ENCODE measurements at regions not wholly inside any gene's neighbourhood (a gene's known extent, or its start where the extent isn't known, plus 50 kb on each side); places are given as distances from the start of the nearest gene placed in this dataset.
A peak's percentile ranks its signal among the peaks of the same experiment; 100 is the strongest.

DNA sequence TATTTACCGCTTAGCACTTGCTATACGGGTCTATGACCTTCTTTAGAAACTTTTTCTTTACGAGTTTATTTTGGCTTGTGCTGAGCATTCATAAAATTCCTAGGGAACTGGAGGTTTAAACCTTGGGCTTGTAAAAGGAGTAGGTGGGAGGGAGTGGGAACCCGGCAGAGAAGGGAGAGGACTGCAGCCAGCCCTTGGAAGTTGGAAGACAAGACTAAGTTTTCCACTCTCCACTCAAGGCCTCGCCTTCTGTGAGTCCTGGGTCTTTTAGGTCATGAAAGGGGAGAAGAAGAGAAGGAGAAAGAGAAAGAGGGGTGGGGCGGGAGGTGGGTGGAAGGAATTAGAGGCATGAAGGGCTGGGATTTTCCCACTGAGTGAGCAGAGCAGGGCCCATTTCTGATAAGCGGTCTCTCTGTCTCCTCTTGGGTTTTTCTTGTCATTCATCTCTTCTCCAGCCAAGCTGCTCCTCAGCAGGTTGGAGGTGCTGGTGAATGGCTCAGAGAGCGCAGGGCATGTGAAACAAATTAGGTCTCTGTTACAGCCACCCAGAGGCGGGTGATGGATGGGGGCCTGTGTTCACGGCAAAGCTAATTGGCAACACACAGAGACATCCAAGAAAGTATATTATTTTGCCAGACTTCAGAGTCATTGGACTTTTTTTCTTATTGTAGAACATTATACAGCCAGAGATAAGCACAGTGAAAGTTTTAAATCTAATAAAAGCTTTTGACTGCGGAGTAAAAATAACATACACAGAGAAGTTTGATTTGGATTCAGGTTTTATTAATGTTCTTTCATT lies 247.3 kb downstream of the FOXD2 start:
- Mint-ChIP-seq H3K4me1 (ENCODE audit: low read depth) (peaks cover 42% of the 10 kb centered on the region), H3K27ac (ENCODE audit: unreplicated experiment) (peak overlapping the region; percentile 95), H3K27me3 (ENCODE audit: low read depth) (peaks cover 15% of the 10 kb centered on the region), H3K36me3 (ENCODE audit: low read depth) (no peaks in the 10 kb centered on the region), H3K9me3 (ENCODE audit: low read depth) (no peaks in the 10 kb centered on the region), H3K4me3 (ENCODE audit: unreplicated experiment) (peak overlapping the region; percentile 40)
- no peak for DNase-seq (ENCODE audit: low spot score)
- TF ChIP-seq, protein P1, sequence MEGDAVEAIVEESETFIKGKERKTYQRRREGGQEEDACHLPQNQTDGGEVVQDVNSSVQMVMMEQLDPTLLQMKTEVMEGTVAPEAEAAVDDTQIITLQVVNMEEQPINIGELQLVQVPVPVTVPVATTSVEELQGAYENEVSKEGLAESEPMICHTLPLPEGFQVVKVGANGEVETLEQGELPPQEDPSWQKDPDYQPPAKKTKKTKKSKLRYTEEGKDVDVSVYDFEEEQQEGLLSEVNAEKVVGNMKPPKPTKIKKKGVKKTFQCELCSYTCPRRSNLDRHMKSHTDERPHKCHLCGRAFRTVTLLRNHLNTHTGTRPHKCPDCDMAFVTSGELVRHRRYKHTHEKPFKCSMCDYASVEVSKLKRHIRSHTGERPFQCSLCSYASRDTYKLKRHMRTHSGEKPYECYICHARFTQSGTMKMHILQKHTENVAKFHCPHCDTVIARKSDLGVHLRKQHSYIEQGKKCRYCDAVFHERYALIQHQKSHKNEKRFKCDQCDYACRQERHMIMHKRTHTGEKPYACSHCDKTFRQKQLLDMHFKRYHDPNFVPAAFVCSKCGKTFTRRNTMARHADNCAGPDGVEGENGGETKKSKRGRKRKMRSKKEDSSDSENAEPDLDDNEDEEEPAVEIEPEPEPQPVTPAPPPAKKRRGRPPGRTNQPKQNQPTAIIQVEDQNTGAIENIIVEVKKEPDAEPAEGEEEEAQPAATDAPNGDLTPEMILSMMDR (IDR thresholded peaks at IDR 0.05) = peak; percentile 6

DNA sequence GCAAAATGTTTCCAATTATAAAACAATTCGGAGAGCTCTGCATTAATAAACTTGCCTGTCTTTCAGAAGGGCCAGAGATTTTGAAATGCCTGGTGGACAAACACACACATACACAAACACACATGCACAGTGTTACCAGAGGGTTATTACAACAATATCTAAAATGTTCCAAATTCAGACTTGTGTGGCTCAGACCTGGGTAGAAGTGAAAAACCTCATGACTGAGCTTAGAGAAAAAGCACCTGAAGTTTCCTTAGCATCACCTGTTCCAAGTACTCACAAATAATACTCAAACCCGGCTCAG lies 247.9 kb downstream of the FOXD2 start:
- Mint-ChIP-seq H3K4me1 (ENCODE audit: low read depth) (peaks cover 42% of the 10 kb centered on the region), H3K27ac (ENCODE audit: unreplicated experiment) (peak overlapping the region; percentile 95), H3K9me3 (ENCODE audit: low read depth) (no peaks in the 10 kb centered on the region), H3K36me3 (ENCODE audit: low read depth) (no peaks in the 10 kb centered on the region), H3K4me3 (ENCODE audit: unreplicated experiment) (no peak overlapping the region), H3K27me3 (ENCODE audit: low read depth) (peaks cover 19% of the 10 kb centered on the region)
- TF ChIP-seq, protein P1 (IDR thresholded peaks at IDR 0.05) = no peak
- DNase-seq (ENCODE audit: low spot score) = no peak

GRCh38 chr1:47686731-47687630 lies 249.1 kb downstream of the FOXD2 start:
- no peak overlapping the region for H3K27ac Mint-ChIP-seq (ENCODE audit: unreplicated experiment)
- H3K36me3 Mint-ChIP-seq (ENCODE audit: low read depth) = no peaks in the 10 kb centered on the region
- no peak for DNase-seq (ENCODE audit: low spot score)
- H3K4me1 Mint-ChIP-seq (ENCODE audit: low read depth) = peaks cover 42% of the 10 kb centered on the region
- H3K27me3 Mint-ChIP-seq (ENCODE audit: low read depth) = peaks cover 14% of the 10 kb centered on the region
- H3K9me3 Mint-ChIP-seq (ENCODE audit: low read depth) = no peaks in the 10 kb centered on the region
- TF ChIP-seq, protein P1 (IDR thresholded peaks at IDR 0.05) = no peak
- H3K4me3 Mint-ChIP-seq (ENCODE audit: unreplicated experiment) = no peak overlapping the region

DNA sequence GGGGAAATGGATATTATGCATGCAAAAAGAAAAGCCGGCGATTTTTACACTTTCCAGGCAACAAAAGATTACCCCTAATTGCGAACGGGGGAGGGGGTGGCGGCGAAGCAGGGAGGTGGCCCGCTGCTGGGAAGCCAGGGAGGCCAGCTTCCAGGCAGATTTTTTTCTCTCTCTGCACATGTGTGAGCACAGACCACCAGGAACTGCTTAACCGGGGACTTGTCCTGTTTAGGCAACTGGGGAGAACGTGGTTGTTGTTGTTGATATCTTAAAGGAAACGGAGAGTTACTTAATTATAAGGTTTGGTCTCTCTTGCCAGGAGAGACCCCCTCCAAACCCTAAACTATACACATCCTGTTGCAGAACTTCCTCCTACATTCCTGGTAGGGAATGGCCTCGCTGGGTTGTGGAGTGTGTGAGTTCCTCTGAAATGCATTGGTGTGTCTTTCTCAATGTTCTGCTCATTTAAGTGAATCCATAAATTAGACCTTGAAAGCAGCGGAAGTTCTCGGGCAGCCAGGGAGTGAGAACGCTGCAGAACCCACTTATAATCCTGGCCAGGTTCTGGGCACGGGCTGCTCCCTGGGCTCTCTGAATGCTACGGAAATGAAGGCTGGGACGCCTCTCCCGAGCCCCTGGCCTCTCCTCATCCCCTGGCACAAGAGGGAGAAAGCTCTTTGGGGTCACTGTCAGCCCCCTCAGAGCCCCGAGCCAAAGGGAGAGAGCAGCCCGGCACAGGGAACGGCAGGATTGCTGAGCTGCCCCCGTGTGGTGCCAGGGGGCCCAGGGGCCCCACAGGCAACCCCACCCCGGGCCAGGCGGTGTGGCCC lies 250.0 kb downstream of the FOXD2 start:
- Mint-ChIP-seq H3K36me3 (ENCODE audit: low read depth) (no peaks in the 10 kb centered on the region), H3K27me3 (ENCODE audit: low read depth) (peaks cover 14% of the 10 kb centered on the region), H3K9me3 (ENCODE audit: low read depth) (no peaks in the 10 kb centered on the region), H3K4me3 (ENCODE audit: unreplicated experiment) (no peak overlapping the region), H3K4me1 (ENCODE audit: low read depth) (peaks cover 42% of the 10 kb centered on the region), H3K27ac (ENCODE audit: unreplicated experiment) (no peak overlapping the region)
- no peak for DNase-seq (ENCODE audit: low spot score)
- TF ChIP-seq, protein P1 (IDR thresholded peaks at IDR 0.05) = no peak

All from chondrocyte (in vitro differentiated cells).